Activated T-helper 17 cell treated with anti-CD3 and anti-CD28 coated beads, Interleukin-2, amount 50 U/mL, for 72 hours (primary cell): ENCODE measurements at regions not wholly inside any gene's neighbourhood (a gene's known extent, or its start where the extent isn't known, plus 50 kb on each side); places are given as distances from the start of the nearest gene placed in this dataset.
A peak's percentile ranks its signal among the peaks of the same experiment; 100 is the strongest.
"Not testable (repeated sequence)": the region's sequence is repeated elsewhere in the genome, so short reads cannot be mapped to it uniquely, and the experiment has no call there.

Experiments
- ATAC-seq: fragments of 150-1000 bp; cut with Tn5 transposase; replicated peaks from 2 replicates; pipeline ENCODE4 v1.10.0; 2021; ENCODE audit warnings: mild to moderate bottlenecking, moderate library complexity
- H3K27ac Mint-ChIP-seq: one replicate; pipeline ENCODE4 v1.8.0; 2022; ENCODE audit warnings: mixed read lengths
- H3K27me3 Mint-ChIP-seq: one replicate; pipeline ENCODE4 v1.8.0; 2022; ENCODE audit warnings: mixed read lengths
- H3K36me3 Mint-ChIP-seq: one replicate; pipeline ENCODE4 v1.8.0; 2022; ENCODE audit warnings: low read depth, mild to moderate bottlenecking, mixed read lengths
- H3K4me1 Mint-ChIP-seq: one replicate; pipeline ENCODE4 v1.8.0; 2022; ENCODE audit warnings: mixed read lengths
- H3K4me3 Mint-ChIP-seq: one replicate; pipeline ENCODE4 v1.8.0; 2022; ENCODE audit warnings: mild to moderate bottlenecking, mixed read lengths
- H3K9me3 Mint-ChIP-seq: one replicate; pipeline ENCODE4 v1.8.0; 2022; ENCODE audit warnings: mixed read lengths

- H3K4me3 Mint-ChIP-seq, result no peak overlapping the region
- H3K36me3 Mint-ChIP-seq, result no peaks in the 10 kb centered on the region
- H3K27ac Mint-ChIP-seq, result no peak overlapping the region
- H3K9me3 Mint-ChIP-seq, result no peaks in the 10 kb centered on the region
- no peak for ATAC-seq
- H3K4me1 Mint-ChIP-seq, result no peaks in the 10 kb centered on the region
- H3K27me3 Mint-ChIP-seq, result no peaks in the 10 kb centered on the region
These were observed 538.3 kb upstream of the PTGER4 start for GRCh38 chr5:40141418-40141817.

GRCh38 chr5:40137223-40137622 is 542.5 kb upstream of the PTGER4 start:
- no peaks in the 10 kb centered on the region for H3K27me3 Mint-ChIP-seq
- no peaks in the 10 kb centered on the region for H3K4me1 Mint-ChIP-seq
- no peak overlapping the region for H3K27ac Mint-ChIP-seq
- no peak for ATAC-seq
- no peak overlapping the region for H3K4me3 Mint-ChIP-seq
- H3K36me3 Mint-ChIP-seq, result no peaks in the 10 kb centered on the region
- no peaks in the 10 kb centered on the region for H3K9me3 Mint-ChIP-seq

- Mint-ChIP-seq H3K27ac (no peak overlapping the region), H3K27me3 (no peaks in the 10 kb centered on the region)
- no peak for ATAC-seq
These were observed 544.7 kb upstream of the PTGER4 start for GRCh38 chr5:40134883-40135520.

GRCh38 chr5:40124367-40124766 is 555.3 kb upstream of the PTGER4 start:
- Mint-ChIP-seq H3K27me3 (no peaks in the 10 kb centered on the region), H3K4me3 (no peak overlapping the region), H3K27ac (no peak overlapping the region), H3K4me1 (peaks cover 17% of the 10 kb centered on the region), H3K9me3 (peaks cover 6% of the 10 kb centered on the region), H3K36me3 (no peaks in the 10 kb centered on the region)
- ATAC-seq, result no peak

More at GRCh38 chr5:40134883-40135520, 544.7 kb upstream of the PTGER4 start:
- Mint-ChIP-seq H3K4me1 (no peaks in the 10 kb centered on the region), H3K9me3 (no peaks in the 10 kb centered on the region), H3K4me3 (no peak overlapping the region), H3K36me3 (no peaks in the 10 kb centered on the region)

- H3K9me3 Mint-ChIP-seq, result no peaks in the 10 kb centered on the region
- ATAC-seq, result no peak
- H3K4me1 Mint-ChIP-seq, result peaks cover 6% of the 10 kb centered on the region
- H3K4me3 Mint-ChIP-seq, result no peak overlapping the region
- no peak overlapping the region for H3K27ac Mint-ChIP-seq
- H3K36me3 Mint-ChIP-seq, result no peaks in the 10 kb centered on the region
- H3K27me3 Mint-ChIP-seq, result no peaks in the 10 kb centered on the region
These were observed 558.5 kb upstream of the PTGER4 start for GRCh38 chr5:40121236-40121635.

- H3K9me3 Mint-ChIP-seq, result no peaks in the 10 kb centered on the region
- peak overlapping the region; percentile 17 for H3K27ac Mint-ChIP-seq
- ATAC-seq, result no peak
- H3K36me3 Mint-ChIP-seq, result no peaks in the 10 kb centered on the region
- H3K4me1 Mint-ChIP-seq, result peaks cover 5% of the 10 kb centered on the region
- no peak overlapping the region for H3K4me3 Mint-ChIP-seq
- H3K27me3 Mint-ChIP-seq, result no peaks in the 10 kb centered on the region
These were observed 566.8 kb upstream of the PTGER4 start for GRCh38 chr5:40112875-40113274.

GRCh38 chr5:40111036-40111435 is 568.7 kb upstream of the PTGER4 start:
- H3K27me3 Mint-ChIP-seq, H3K4me3 Mint-ChIP-seq, H3K36me3 Mint-ChIP-seq, H3K4me1 Mint-ChIP-seq, ATAC-seq, H3K9me3 Mint-ChIP-seq, H3K27ac Mint-ChIP-seq: not testable (repeated sequence)

- H3K9me3 Mint-ChIP-seq, result peaks cover 15% of the 10 kb centered on the region
- not testable (repeated sequence) for H3K27ac Mint-ChIP-seq, H3K27me3 Mint-ChIP-seq, ATAC-seq, H3K36me3 Mint-ChIP-seq, H3K4me1 Mint-ChIP-seq, H3K4me3 Mint-ChIP-seq
These were observed 570.8 kb upstream of the PTGER4 start for GRCh38 chr5:40108764-40109390.

GRCh38 chr5:40107786-40108185 is 571.9 kb upstream of the PTGER4 start:
- not testable (repeated sequence) for H3K4me1 Mint-ChIP-seq, H3K27ac Mint-ChIP-seq, H3K36me3 Mint-ChIP-seq, H3K4me3 Mint-ChIP-seq, ATAC-seq, H3K27me3 Mint-ChIP-seq
- peaks cover 18% of the 10 kb centered on the region for H3K9me3 Mint-ChIP-seq

GRCh38 chr5:40106847-40107246 is 572.9 kb upstream of the PTGER4 start:
- Mint-ChIP-seq H3K9me3 (peaks cover 18% of the 10 kb centered on the region), H3K4me3 (no peak overlapping the region), H3K36me3 (no peaks in the 10 kb centered on the region), H3K27ac (no peak overlapping the region), H3K27me3 (no peaks in the 10 kb centered on the region), H3K4me1 (peaks cover 5% of the 10 kb centered on the region)
- no peak for ATAC-seq

- ATAC-seq, result no peak
- Mint-ChIP-seq H3K27me3 (peaks cover 3% of the 10 kb centered on the region), H3K4me1 (peaks cover 5% of the 10 kb centered on the region), H3K9me3 (no peaks in the 10 kb centered on the region), H3K4me3 (no peak overlapping the region), H3K27ac (no peak overlapping the region), H3K36me3 (no peaks in the 10 kb centered on the region)
These were observed 581.4 kb upstream of the PTGER4 start for GRCh38 chr5:40098313-40098712.

GRCh38 chr5:40093550-40093949 is 586.2 kb upstream of the PTGER4 start:
- Mint-ChIP-seq H3K9me3 (peaks cover 4% of the 10 kb centered on the region), H3K27me3 (peaks cover 3% of the 10 kb centered on the region), H3K36me3 (no peaks in the 10 kb centered on the region), H3K27ac (no peak overlapping the region), H3K4me3 (no peak overlapping the region), H3K4me1 (no peaks in the 10 kb centered on the region)
- ATAC-seq, result no peak

GRCh38 chr5:40089269-40089668 is 590.4 kb upstream of the PTGER4 start:
- H3K27me3 Mint-ChIP-seq, result no peaks in the 10 kb centered on the region
- H3K27ac Mint-ChIP-seq, result no peak overlapping the region
- H3K4me3 Mint-ChIP-seq, result no peak overlapping the region
- H3K4me1 Mint-ChIP-seq, result no peaks in the 10 kb centered on the region
- no peaks in the 10 kb centered on the region for H3K36me3 Mint-ChIP-seq
- ATAC-seq, result no peak
- peaks cover 4% of the 10 kb centered on the region for H3K9me3 Mint-ChIP-seq

GRCh38 chr5:40084614-40085013 is 595.1 kb upstream of the PTGER4 start:
- Mint-ChIP-seq H3K27ac (no peak overlapping the region), H3K9me3 (no peaks in the 10 kb centered on the region), H3K36me3 (no peaks in the 10 kb centered on the region), H3K4me1 (no peaks in the 10 kb centered on the region), H3K27me3 (no peaks in the 10 kb centered on the region), H3K4me3 (no peak overlapping the region)
- ATAC-seq, result no peak

GRCh38 chr5:40082313-40082712 is 597.4 kb upstream of the PTGER4 start:
- Mint-ChIP-seq H3K36me3 (no peaks in the 10 kb centered on the region), H3K27me3 (no peaks in the 10 kb centered on the region), H3K4me1 (no peaks in the 10 kb centered on the region), H3K9me3 (no peaks in the 10 kb centered on the region), H3K4me3 (no peak overlapping the region), H3K27ac (no peak overlapping the region)
- ATAC-seq, result no peak
